H1 (cell line): ENCODE measurements at regions not wholly inside any gene's neighbourhood (a gene's known extent, or its start where the extent isn't known, plus 50 kb on each side); places are given as distances from the start of the nearest gene placed in this dataset.

Experiments used
- CHD7 ChIP-seq: fragments of 300-600 bp; sonication (generic); IDR thresholded peaks from 2 replicates; pipeline ENCODE4 v1.7.1; 2012; ENCODE audit warnings: low read length, moderate library complexity, mild to moderate bottlenecking, inconsistent platforms; ENCODE audit not compliant: insufficient replicate concordance
- FOSL1 ChIP-seq: IDR thresholded peaks from 2 replicates; pipeline ENCODE4 v1.6.1; 2011; ENCODE audit warnings: mild to moderate bottlenecking, low read depth, low read length, moderate library complexity; ENCODE audit not compliant: insufficient read depth
- RFX5 ChIP-seq: IDR thresholded peaks from 2 replicates; pipeline ENCODE4 v1.6.1; 2011; ENCODE audit warnings: low read depth, low read length, improper control_type of control experiment, borderline replicate concordance

- TF ChIP-seq RFX5 = no peak
- TF ChIP-seq FOSL1 = no peak
- TF ChIP-seq CHD7 = no peak
Observed at GRCh38 chr13:46491641-46492040, 61.3 kb upstream of the LRCH1 start (continued).
